ENCODE measurements at regions not wholly inside any gene's neighbourhood (a gene's known extent, or its start where the extent isn't known, plus 50 kb on each side); places are given as distances from the start of the nearest gene placed in this dataset.
"Not testable (repeated sequence)": the region's sequence is repeated elsewhere in the genome, so short reads cannot be mapped to it uniquely, and the experiment has no call there.

GRCh38 chr6:115873901-115874300 lies 186.8 kb downstream of the FRK start:
- no peak for DNase-seq (ENCODE audit: low spot score)
- intact Hi-C loops (cut with DNase I), result no loop called here

GRCh38 chr6:115870464-115870863 lies 190.2 kb downstream of the FRK start:
- no peak for DNase-seq (ENCODE audit: low spot score)
- intact Hi-C loops (cut with DNase I), result no loop called here

GRCh38 chr6:115865914-115866313 lies 194.8 kb downstream of the FRK start:
- DNase-seq (ENCODE audit: low spot score), result no peak
- intact Hi-C loops (cut with DNase I), result no loop called here

GRCh38 chr6:115863211-115863610 lies 197.5 kb downstream of the FRK start:
- no peak for DNase-seq (ENCODE audit: low spot score)
- intact Hi-C loops (cut with DNase I), result no loop called here

DNA sequence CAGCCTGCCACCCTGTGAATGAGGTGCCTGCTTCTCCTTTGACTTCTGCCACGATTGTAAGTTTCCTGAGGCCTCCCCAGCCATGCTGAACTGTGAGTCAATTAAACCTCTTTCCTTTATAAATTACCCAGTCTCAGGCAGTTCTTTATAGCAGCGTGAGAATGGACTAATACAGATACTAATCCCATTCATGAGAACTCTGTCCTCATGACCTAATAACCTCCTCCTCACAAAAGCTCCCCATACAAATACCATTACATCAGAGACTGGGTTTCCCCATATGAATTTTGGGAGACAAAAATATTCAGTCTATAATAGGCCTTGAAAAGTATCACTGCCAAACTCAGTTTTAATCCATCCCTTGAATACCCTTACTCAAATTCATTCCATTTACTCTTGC lies 199.0 kb downstream of the FRK start:
- intact Hi-C loops (cut with DNase I); DNase-seq (ENCODE audit: low spot score): not testable (repeated sequence)

- DNase-seq (ENCODE audit: low spot score); intact Hi-C loops (cut with DNase I): not testable (repeated sequence)
These were observed 201.1 kb downstream of the FRK start for GRCh38 chr6:115859577-115859976.

GRCh38 chr6:115854866-115855665 lies 205.6 kb downstream of the FRK start:
- no peak for DNase-seq (ENCODE audit: low spot score)
- intact Hi-C loops (cut with DNase I), result no loop called here

DNA sequence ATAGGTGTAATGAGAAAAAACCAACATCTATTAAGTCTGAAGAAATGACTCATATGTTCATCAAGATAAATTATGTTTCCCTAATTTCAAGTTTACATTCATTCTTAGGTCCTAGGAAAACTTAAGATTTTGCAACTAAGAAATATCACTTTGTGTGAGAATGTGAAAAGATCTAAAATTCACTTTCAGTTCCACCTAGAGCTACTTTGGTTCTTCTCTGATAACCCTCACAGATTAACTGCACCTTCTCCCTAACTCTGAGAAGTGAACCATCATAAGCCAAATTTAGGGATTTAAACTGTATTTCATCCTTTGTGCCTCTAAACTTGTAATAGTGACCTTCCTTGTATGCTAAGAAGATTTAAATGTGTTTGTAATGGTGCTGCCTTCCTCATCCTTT lies 213.0 kb downstream of the FRK start:
- intact Hi-C loops (cut with DNase I), result no loop called here
- no peak for DNase-seq (ENCODE audit: low spot score)

GRCh38 chr6:115843945-115844344 lies 216.7 kb downstream of the FRK start:
- intact Hi-C loops (cut with DNase I), result no loop called here
- no peak for DNase-seq (ENCODE audit: low spot score)

GRCh38 chr6:115842338-115842737 lies 218.4 kb downstream of the FRK start:
- intact Hi-C loops (cut with DNase I), result no loop called here
- no peak for DNase-seq (ENCODE audit: low spot score)

DNA sequence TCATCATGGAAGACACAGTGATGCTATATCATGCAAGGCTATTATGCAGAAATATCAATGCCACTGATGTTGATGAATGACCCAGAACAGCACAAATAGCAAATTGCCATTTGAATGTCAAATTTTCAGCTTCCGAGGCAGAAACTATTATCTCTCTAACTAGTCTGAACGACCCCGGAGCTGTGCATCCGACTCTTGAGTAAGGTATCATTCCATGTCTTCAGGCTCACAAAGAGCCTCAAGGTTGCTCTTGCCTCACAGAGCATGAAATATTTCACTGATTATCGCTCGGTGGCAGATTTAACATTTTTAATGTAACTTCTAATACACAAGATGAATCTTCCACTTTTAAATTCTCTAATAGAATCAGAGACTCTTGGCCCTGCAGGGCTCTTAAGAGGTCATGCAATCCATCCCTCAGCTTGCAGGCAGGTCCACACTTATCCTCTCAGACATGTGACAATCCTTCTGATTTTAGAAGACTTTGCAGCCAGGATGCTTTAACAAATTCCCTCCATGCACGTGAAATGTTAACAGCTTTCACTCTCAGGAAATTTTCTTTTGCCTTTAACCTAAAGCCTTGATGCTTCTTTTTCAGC lies 221.0 kb downstream of the FRK start:
- intact Hi-C loops (cut with DNase I), result no loop called here
- DNase-seq (ENCODE audit: low spot score), result no peak

DNA sequence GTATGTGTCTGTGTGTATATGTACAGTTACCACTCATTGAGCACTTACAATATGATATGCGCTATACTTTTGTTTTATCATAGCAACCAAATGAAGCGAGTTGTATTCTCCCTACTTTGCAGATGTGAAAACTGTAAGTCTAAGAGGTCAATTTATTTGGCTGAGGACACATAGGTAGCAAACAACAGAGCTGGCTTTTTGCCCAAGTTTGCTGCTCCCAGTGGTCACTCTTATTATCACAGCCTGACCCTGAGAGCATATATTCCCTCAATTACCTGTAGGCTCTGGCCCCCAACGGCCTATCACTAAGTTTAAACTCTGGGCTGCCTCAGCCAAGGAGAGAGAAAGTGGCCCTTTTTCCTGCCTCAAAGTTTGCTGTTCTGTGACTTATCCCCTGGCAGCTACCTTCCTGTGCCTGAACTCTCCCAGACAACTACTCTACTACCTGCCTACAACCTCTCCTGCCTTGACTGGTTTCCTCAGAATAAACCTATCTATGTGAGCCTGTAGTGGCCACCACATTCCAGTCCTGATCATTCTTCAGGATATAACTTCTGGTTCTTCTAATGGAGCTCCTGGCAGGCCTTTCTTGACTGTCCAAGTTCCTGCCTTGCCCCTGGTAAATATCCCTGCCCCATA lies 221.8 kb downstream of the FRK start:
- intact Hi-C loops (cut with DNase I), result no loop called here
- no peak for DNase-seq (ENCODE audit: low spot score)

GRCh38 chr6:115838216-115838615 lies 222.5 kb downstream of the FRK start:
- intact Hi-C loops (cut with DNase I), result no loop called here
- no peak for DNase-seq (ENCODE audit: low spot score)

DNA sequence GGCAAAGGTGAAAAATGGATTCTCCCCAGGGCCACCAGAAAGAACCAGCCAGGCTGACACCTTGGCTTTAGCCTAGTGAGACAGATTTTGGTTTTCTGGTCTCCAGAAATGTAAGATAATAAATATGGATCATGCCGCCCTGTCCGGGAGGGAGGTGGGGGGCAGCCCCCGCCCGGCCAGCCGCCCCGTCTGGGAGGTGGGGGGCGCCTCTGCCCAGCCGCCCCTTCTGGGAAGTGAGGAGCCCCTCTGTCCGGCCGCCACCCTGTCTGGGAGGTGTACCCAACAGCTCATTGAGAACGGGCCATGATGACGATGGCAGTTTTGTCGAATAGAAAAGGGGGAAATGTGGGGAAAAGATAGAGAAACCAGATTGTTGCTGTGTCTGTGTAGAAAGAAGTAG lies 224.3 kb downstream of the FRK start:
- intact Hi-C loops (cut with DNase I); DNase-seq (ENCODE audit: low spot score): not testable (repeated sequence)

GRCh38 chr6:115835314-115835713 lies 225.4 kb downstream of the FRK start:
- intact Hi-C loops (cut with DNase I), result no loop called here
- DNase-seq (ENCODE audit: low spot score), result no peak

- intact Hi-C loops (cut with DNase I); DNase-seq (ENCODE audit: low spot score): not testable (repeated sequence)
These were observed 226.1 kb downstream of the FRK start for GRCh38 chr6:115834542-115834941.

- intact Hi-C loops (cut with DNase I), result no loop called here
- no peak for DNase-seq (ENCODE audit: low spot score)
These were observed 227.9 kb downstream of the FRK start for GRCh38 chr6:115832786-115833185.

DNA sequence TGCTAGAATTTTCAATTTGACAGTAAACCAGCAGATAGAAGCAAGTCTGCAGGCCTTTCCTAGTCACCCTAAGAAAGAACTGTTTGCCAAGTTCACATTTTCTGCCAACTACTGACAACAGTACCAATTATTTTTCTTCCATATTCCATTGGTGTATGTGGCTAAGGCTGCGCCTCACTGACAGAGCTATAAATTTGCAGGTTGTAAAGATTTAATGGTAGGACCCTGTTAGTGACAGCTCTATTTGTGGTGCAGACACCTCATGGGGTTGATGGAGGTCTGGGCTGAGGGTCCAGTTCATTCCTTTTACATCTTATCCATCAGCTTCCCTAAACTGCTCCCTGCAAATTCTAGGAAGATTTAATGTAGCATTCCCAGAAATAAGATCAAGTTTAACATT lies 228.5 kb downstream of the FRK start:
- DNase-seq (ENCODE audit: low spot score), result no peak
- intact Hi-C loops (cut with DNase I), result no loop called here

- intact Hi-C loops (cut with DNase I), result no loop called here
These were observed 229.8 kb downstream of the FRK start for GRCh38 chr6:115830895-115831294.

GRCh38 chr6:115821798-115822197 lies 238.9 kb downstream of the FRK start:
- intact Hi-C loops (cut with DNase I), result no loop called here
- no peak for DNase-seq (ENCODE audit: low spot score)

More at GRCh38 chr6:115830895-115831294, 229.8 kb downstream of the FRK start:
- no peak for DNase-seq (ENCODE audit: low spot score)

- DNase-seq (ENCODE audit: low spot score), result no peak
- intact Hi-C loops (cut with DNase I), result no loop called here
These were observed 241.2 kb downstream of the FRK start for GRCh38 chr6:115819506-115819905.
